Stimulated activated naive CD8-positive, alpha-beta T cell treated with anti-CD3 and anti-CD28 coated beads, Interleukin-15, Interleukin-2, amounts not matched to agents 100 U/mL and 50 U/mL, for 24 hours (primary cell): ENCODE measurements at regions not wholly inside any gene's neighbourhood (a gene's known extent, or its start where the extent isn't known, plus 50 kb on each side); places are given as distances from the start of the nearest gene placed in this dataset.

ENCODE experiments used
- ATAC-seq: fragments of 150-1000 bp; cut with Tn5 transposase; one replicate; pipeline ENCODE4 v1.10.0; 2021
- DNase-seq: peaks from one replicate; pipeline ENCODE4 v3.0.0; 2021

DNA sequence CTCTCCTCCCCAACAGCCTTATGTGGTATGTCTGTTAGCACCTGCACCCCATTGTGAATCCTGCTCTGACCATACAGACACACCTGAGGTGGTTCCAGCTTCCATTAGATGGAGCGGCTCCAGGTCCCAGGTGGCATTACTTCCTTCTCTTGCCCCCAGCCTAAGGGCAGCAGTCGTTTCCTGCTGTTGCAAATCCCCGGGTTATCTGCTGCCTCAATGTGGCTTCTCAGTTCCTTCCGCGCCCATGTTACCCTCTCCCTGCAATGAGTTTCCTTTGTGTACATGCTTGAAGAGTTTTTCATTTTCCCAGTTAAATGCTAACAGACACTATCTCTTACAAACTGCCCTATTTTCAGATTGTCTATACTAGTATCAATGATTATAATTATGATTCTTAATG, 62.8 kb upstream of the PRKCQ start:
- no peak for DNase-seq
- no peak for ATAC-seq

DNA sequence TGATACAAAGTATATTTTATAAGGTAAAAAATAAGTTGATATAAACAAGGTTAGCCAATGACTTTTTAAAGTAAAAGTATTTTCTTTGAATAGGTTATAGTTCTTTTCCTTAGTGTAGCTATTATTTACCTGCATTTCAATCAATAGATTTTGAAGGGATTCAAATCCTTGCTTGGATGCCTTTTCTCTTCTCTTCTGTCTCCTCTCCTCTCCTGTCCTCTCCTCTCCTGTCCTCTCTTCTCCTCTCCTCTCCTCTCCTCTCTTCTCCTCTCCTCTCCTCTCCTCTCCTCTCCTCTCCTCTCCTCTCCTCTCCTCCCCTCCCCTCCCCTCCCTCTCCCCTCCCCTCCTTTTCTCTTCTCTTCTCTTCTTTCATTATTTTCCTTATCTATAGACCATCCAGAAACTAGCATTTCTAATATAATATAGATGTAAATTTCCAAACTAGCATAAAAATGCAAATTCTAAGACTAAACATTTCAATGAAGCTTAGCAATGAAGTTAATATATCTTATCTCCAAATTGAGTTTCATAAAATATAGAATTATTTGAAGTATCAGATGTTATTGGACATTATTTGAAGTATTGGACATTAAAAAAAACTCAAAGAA, 60.5 kb upstream of the PRKCQ start:
- no peak for ATAC-seq

GRCh38 chr10:6637053-6637452, 57.0 kb upstream of the PRKCQ start:
- DNase-seq (no peak), ATAC-seq (no peak)

More for the DNA sequence above, 60.5 kb upstream of the PRKCQ start:
- no peak for DNase-seq

GRCh38 chr10:6635784-6636183, 55.7 kb upstream of the PRKCQ start:
- ATAC-seq (no peak), DNase-seq (no peak)
